ENCODE measurements at regions not wholly inside any gene's neighbourhood (a gene's known extent, or its start where the extent isn't known, plus 50 kb on each side); places are given as distances from the start of the nearest gene placed in this dataset.

- TF ChIP-seq POLR2A (IDR thresholded peaks at IDR 0.05) (no peak), CTCF (IDR thresholded peaks at IDR 0.05) (no peak), POLR2AphosphoS5 (IDR thresholded peaks at IDR 0.05) (no peak), EP300 (IDR thresholded peaks at IDR 0.05) (no peak)
Observed at GRCh38 chr1:87180682-87181081, 148.0 kb upstream of the LMO4 start.
